ENCODE measurements at regions not wholly inside any gene's neighbourhood (a gene's known extent, or its start where the extent isn't known, plus 50 kb on each side); places are given as distances from the start of the nearest gene placed in this dataset.
"Not testable (repeated sequence)": the region's sequence is repeated elsewhere in the genome, so short reads cannot be mapped to it uniquely, and the experiment has no call there.

- H3K9me3 ChIP-seq: no peaks in the 10 kb centered on the region
- H3K4me3 ChIP-seq: no peak overlapping the region
- H3K4me1 ChIP-seq (replicated peaks): no peaks in the 10 kb centered on the region
- H3K27ac ChIP-seq: no peak overlapping the region
- intact Hi-C loops (cut with DNase I): no loop called here
- no peaks in the 10 kb centered on the region for H3K36me3 ChIP-seq
- H3K27me3 ChIP-seq (replicated peaks; ENCODE audit: insufficient read depth): no peaks in the 10 kb centered on the region
- no peak for DNase-seq (ENCODE audit: low spot score)
- TF ChIP-seq POLR2A (IDR thresholded peaks at IDR 0.05) (no peak), CTCF (IDR thresholded peaks at IDR 0.05) (no peak), POLR2AphosphoS5 (IDR thresholded peaks at IDR 0.05) (no peak)
- WGBS: 95% methylated on average over 1 of the region's 1 CpG
These were observed 1146.8 kb downstream of the TUSC7 start for GRCh38 chr3:117856354-117856753.

- no peak overlapping the region for H3K4me3 ChIP-seq
- H3K9me3 ChIP-seq: no peaks in the 10 kb centered on the region
- H3K36me3 ChIP-seq: no peaks in the 10 kb centered on the region
- H3K27ac ChIP-seq: no peak overlapping the region
- TF ChIP-seq CTCF (IDR thresholded peaks at IDR 0.05): no peak
- TF ChIP-seq POLR2AphosphoS5 (IDR thresholded peaks at IDR 0.05): no peak
- TF ChIP-seq POLR2A (IDR thresholded peaks at IDR 0.05): no peak
- no peaks in the 10 kb centered on the region for H3K4me1 ChIP-seq (replicated peaks)
- DNase-seq (ENCODE audit: low spot score): no peak
- intact Hi-C loops (cut with DNase I): no loop called here
- no peaks in the 10 kb centered on the region for H3K27me3 ChIP-seq (replicated peaks; ENCODE audit: insufficient read depth)
- WGBS: 93% methylated on average over 2 of the region's 2 CpGs
These were observed 1153.6 kb downstream of the TUSC7 start for GRCh38 chr3:117863146-117863545.

- Histone ChIP-seq H3K36me3 (no peaks in the 10 kb centered on the region), H3K27me3 (replicated peaks; ENCODE audit: insufficient read depth) (no peaks in the 10 kb centered on the region), H3K4me1 (replicated peaks) (no peaks in the 10 kb centered on the region), H3K27ac (no peak overlapping the region), H3K9me3 (no peaks in the 10 kb centered on the region), H3K4me3 (no peak overlapping the region)
- 80% methylated on average over 4 of the region's 4 CpGs for WGBS
- no peak for DNase-seq (ENCODE audit: low spot score)
- TF ChIP-seq POLR2AphosphoS5 (IDR thresholded peaks at IDR 0.05): no peak
- no peak for TF ChIP-seq CTCF (IDR thresholded peaks at IDR 0.05)
- no peak for TF ChIP-seq POLR2A (IDR thresholded peaks at IDR 0.05)
- intact Hi-C loops (cut with DNase I): no loop called here
These were observed 1155.8 kb downstream of the TUSC7 start for GRCh38 chr3:117865338-117865737.

- intact Hi-C loops (cut with DNase I): no loop called here
- Histone ChIP-seq H3K27me3 (replicated peaks; ENCODE audit: insufficient read depth) (no peaks in the 10 kb centered on the region), H3K4me3 (no peak overlapping the region), H3K36me3 (no peaks in the 10 kb centered on the region), H3K9me3 (no peaks in the 10 kb centered on the region), H3K27ac (peak overlapping the region in 1 of 2 donors; percentile 49), H3K4me1 (replicated peaks) (no peaks in the 10 kb centered on the region)
- no peak for DNase-seq (ENCODE audit: low spot score)
- peak; percentile 6 for TF ChIP-seq POLR2AphosphoS5 (IDR thresholded peaks at IDR 0.05)
- TF ChIP-seq POLR2A (IDR thresholded peaks at IDR 0.05): no peak
- 50% methylated on average over 2 of the region's 2 CpGs for WGBS
These were observed 1159.2 kb downstream of the TUSC7 start for GRCh38 chr3:117868766-117869165.

- TF ChIP-seq POLR2A (IDR thresholded peaks at IDR 0.05) (no peak), POLR2AphosphoS5 (IDR thresholded peaks at IDR 0.05) (no peak)
- Histone ChIP-seq H3K36me3 (no peaks in the 10 kb centered on the region), H3K4me3 (no peak overlapping the region), H3K27ac (no peak overlapping the region), H3K27me3 (replicated peaks; ENCODE audit: insufficient read depth) (no peaks in the 10 kb centered on the region), H3K9me3 (no peaks in the 10 kb centered on the region), H3K4me1 (replicated peaks) (no peaks in the 10 kb centered on the region)
- 70% methylated on average over 2 of the region's 2 CpGs for WGBS
- intact Hi-C loops (cut with DNase I): no loop called here
- DNase-seq (ENCODE audit: low spot score): no peak
These were observed 1162.4 kb downstream of the TUSC7 start for GRCh38 chr3:117871934-117872333.

- H3K36me3 ChIP-seq; H3K27me3 ChIP-seq (replicated peaks; ENCODE audit: insufficient read depth); H3K9me3 ChIP-seq; DNase-seq (ENCODE audit: low spot score); H3K4me3 ChIP-seq; intact Hi-C loops (cut with DNase I); H3K4me1 ChIP-seq (replicated peaks): not testable (repeated sequence)
- 66% methylated on average over 15 of the region's 15 CpGs for WGBS
- H3K27ac ChIP-seq: peak overlapping the region; percentile 51 to 53
These were observed 1161.9 kb downstream of the IGSF11 start for GRCh38 chr3:117872594-117873248.

Measured in prostate gland (tissue), 2 donors.